ENCODE measurements at regions not wholly inside any gene's neighbourhood (a gene's known extent, or its start where the extent isn't known, plus 50 kb on each side); places are given as distances from the start of the nearest gene placed in this dataset.

DNA sequence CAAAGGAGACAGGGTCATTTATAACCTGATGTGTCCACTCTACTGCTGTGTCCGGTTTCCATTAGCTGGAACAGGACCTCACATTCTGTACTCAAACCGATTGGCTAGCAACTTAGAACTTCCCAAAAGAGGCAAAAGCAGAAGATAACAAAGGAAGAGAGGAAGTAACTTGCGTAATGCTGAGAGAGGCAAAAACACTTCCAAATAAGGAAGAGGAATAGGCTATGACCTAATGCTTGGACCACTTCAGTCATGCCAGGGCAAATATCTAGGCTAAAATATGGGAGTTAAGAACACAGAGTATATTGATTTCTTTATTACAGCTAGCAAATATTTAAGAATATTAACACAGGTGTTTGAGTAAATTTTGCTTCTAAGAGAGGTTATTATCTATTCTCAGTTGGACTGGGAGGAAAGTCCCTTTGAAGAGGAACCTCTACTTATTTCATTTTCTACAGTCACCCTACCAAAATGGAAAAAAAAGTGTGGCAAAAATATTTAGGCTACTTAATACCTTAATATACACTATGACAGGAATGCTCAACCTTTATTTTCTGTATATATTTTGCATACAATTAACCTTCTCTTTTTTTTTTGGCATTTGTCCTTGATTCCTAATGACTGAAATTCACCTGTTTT, 499.8 kb upstream of the CHORDC1 start:
- Histone ChIP-seq H3K9me3 (replicated peaks; ENCODE audit: insufficient read depth, low read length) (no peaks in the 10 kb centered on the region), H3K36me3 (replicated peaks; ENCODE audit: insufficient read depth, low read length) (no peaks in the 10 kb centered on the region), H3K79me2 (ENCODE audit: low read length) (no peaks in the 10 kb centered on the region), H3K9me2 (replicated peaks; ENCODE audit: insufficient read depth, low read length) (no peaks in the 10 kb centered on the region), H4K20me1 (ENCODE audit: insufficient read depth, low read length) (no peaks in the 10 kb centered on the region), H3F3A (ENCODE audit: insufficient read depth, low read length) (no peaks in the 10 kb centered on the region), H2AFZ (ENCODE audit: low read length) (no peak overlapping the region), H3K4me3 (ENCODE audit: low read length) (no peak overlapping the region), H3K9ac (ENCODE audit: low read length) (no peak overlapping the region), H3K27ac (ENCODE audit: low read length) (no peak overlapping the region), H3K27me3 (replicated peaks; ENCODE audit: insufficient read depth, low read length) (no peaks in the 10 kb centered on the region), H3K4me2 (ENCODE audit: low read depth, low read length) (no peak overlapping the region), H3K4me1 (ENCODE audit: low read length) (no peaks in the 10 kb centered on the region)
- no peak for DNase-seq
- TF ChIP-seq EZH2phosphoT487 (IDR thresholded peaks at IDR 0.05; ENCODE audit: low read length), result no peak
- TF ChIP-seq, protein P1, sequence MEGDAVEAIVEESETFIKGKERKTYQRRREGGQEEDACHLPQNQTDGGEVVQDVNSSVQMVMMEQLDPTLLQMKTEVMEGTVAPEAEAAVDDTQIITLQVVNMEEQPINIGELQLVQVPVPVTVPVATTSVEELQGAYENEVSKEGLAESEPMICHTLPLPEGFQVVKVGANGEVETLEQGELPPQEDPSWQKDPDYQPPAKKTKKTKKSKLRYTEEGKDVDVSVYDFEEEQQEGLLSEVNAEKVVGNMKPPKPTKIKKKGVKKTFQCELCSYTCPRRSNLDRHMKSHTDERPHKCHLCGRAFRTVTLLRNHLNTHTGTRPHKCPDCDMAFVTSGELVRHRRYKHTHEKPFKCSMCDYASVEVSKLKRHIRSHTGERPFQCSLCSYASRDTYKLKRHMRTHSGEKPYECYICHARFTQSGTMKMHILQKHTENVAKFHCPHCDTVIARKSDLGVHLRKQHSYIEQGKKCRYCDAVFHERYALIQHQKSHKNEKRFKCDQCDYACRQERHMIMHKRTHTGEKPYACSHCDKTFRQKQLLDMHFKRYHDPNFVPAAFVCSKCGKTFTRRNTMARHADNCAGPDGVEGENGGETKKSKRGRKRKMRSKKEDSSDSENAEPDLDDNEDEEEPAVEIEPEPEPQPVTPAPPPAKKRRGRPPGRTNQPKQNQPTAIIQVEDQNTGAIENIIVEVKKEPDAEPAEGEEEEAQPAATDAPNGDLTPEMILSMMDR (IDR thresholded peaks at IDR 0.05; ENCODE audit: low read length), result no peak
- TF ChIP-seq EZH2 (optimal IDR thresholded peaks at IDR 0.05; ENCODE audit: low read depth, low read length), result no peak

DNA sequence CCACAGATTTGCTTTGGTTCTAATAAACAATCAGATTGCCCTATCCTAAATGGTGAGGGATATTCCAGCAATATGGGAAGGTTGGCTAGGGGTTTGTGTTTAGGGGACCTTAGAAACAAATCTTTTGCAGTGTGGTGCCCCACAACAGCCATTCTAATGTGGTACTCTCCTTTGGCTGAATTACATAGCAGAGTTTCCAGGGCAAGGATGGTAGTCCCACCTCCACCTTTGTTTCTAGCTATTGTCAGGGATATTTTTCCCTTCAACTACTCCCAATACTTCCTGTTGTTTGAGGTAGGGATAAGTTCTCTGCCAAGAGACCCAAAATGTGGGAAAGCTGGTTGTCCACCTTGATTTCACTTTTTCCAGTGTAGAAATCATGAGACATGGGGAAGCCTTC, 494.7 kb upstream of the CHORDC1 start:
- no peak overlapping the region for H3K4me2 ChIP-seq (ENCODE audit: low read depth, low read length)
- no peaks in the 10 kb centered on the region for H3K27me3 ChIP-seq (replicated peaks; ENCODE audit: insufficient read depth, low read length)
- H3F3A ChIP-seq (ENCODE audit: insufficient read depth, low read length), result no peaks in the 10 kb centered on the region
- H3K36me3 ChIP-seq (replicated peaks; ENCODE audit: insufficient read depth, low read length), result no peaks in the 10 kb centered on the region
- no peak overlapping the region for H2AFZ ChIP-seq (ENCODE audit: low read length)
- no peaks in the 10 kb centered on the region for H3K9me2 ChIP-seq (replicated peaks; ENCODE audit: insufficient read depth, low read length)
- no peak overlapping the region for H3K4me3 ChIP-seq (ENCODE audit: low read length)
- H3K9me3 ChIP-seq (replicated peaks; ENCODE audit: insufficient read depth, low read length), result no peaks in the 10 kb centered on the region
- TF ChIP-seq, protein P1 (IDR thresholded peaks at IDR 0.05; ENCODE audit: low read length), result no peak
- TF ChIP-seq EZH2phosphoT487 (IDR thresholded peaks at IDR 0.05; ENCODE audit: low read length) (no peak), EZH2 (optimal IDR thresholded peaks at IDR 0.05; ENCODE audit: low read depth, low read length) (no peak)
- no peak overlapping the region for H3K9ac ChIP-seq (ENCODE audit: low read length)
- no peak overlapping the region for H3K27ac ChIP-seq (ENCODE audit: low read length)
- H4K20me1 ChIP-seq (ENCODE audit: insufficient read depth, low read length), result no peaks in the 10 kb centered on the region
- H3K4me1 ChIP-seq (ENCODE audit: low read length), result no peaks in the 10 kb centered on the region
- H3K79me2 ChIP-seq (ENCODE audit: low read length), result no peaks in the 10 kb centered on the region
- no peak for DNase-seq

DNA sequence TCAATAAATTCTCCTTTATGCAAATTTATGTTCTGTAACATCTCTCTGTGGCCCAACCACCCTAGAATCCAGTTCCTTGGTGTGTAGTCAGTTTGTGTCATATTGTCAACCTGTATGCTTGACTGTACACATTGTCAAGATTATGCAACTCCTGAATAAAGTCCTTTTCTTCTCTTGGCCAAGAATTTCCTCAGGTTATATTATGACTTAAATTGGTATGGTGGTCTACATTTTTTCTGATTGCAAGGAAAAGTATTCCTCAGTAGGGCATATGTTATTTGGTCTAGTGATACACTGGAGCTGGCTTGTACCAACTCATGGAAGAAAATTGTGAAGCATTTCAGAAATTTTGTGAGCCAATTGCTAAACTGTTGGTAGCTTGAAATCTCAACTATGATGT, 482.8 kb upstream of the CHORDC1 start:
- TF ChIP-seq EZH2 (optimal IDR thresholded peaks at IDR 0.05; ENCODE audit: low read depth, low read length) (no peak), EZH2phosphoT487 (IDR thresholded peaks at IDR 0.05; ENCODE audit: low read length) (no peak)
- TF ChIP-seq, protein P1 (IDR thresholded peaks at IDR 0.05; ENCODE audit: low read length), result no peak
- Histone ChIP-seq H3K4me2 (ENCODE audit: low read depth, low read length) (no peak overlapping the region), H4K20me1 (ENCODE audit: insufficient read depth, low read length) (no peaks in the 10 kb centered on the region), H3K36me3 (replicated peaks; ENCODE audit: insufficient read depth, low read length) (no peaks in the 10 kb centered on the region), H3K9me2 (replicated peaks; ENCODE audit: insufficient read depth, low read length) (no peaks in the 10 kb centered on the region), H3K4me1 (ENCODE audit: low read length) (no peaks in the 10 kb centered on the region), H3K9me3 (replicated peaks; ENCODE audit: insufficient read depth, low read length) (no peaks in the 10 kb centered on the region), H3K27ac (ENCODE audit: low read length) (no peak overlapping the region), H3F3A (ENCODE audit: insufficient read depth, low read length) (no peaks in the 10 kb centered on the region), H3K4me3 (ENCODE audit: low read length) (no peak overlapping the region), H2AFZ (ENCODE audit: low read length) (no peak overlapping the region), H3K9ac (ENCODE audit: low read length) (no peak overlapping the region), H3K79me2 (ENCODE audit: low read length) (no peaks in the 10 kb centered on the region), H3K27me3 (replicated peaks; ENCODE audit: insufficient read depth, low read length) (no peaks in the 10 kb centered on the region)
- DNase-seq, result no peak
